PC-3 (cell line): ENCODE measurements at regions not wholly inside any gene's neighbourhood (a gene's known extent, or its start where the extent isn't known, plus 50 kb on each side); places are given as distances from the start of the nearest gene placed in this dataset.

Experiments used
- ATAC-seq: fragments of 200-7000 bp; cut with Tn5 transposase; 2 replicates; pipeline ENCODE4 v1.9.1; 2020; ENCODE audit warnings: mild to moderate bottlenecking, moderate library complexity
- BruUV-seq: library from RNA; stranded (reverse); fragments of 400-500 nt; replicated peaks from 2 replicates; lab custom pipeline; 2021; lab: Mats Ljungman, UMichigan
- CTCF ChIA-PET: fragments of 300-600 bp; sonication (Branson Sonifier 250); formaldehyde crosslinking; loops from one replicate; lab custom pipeline; 2022; ENCODE audit warnings: antibody characterized with exemption; lab: Charles Lee
- POLR2A ChIA-PET: fragments of 300-600 bp; sonication (Branson Sonifier 250); formaldehyde crosslinking; loops from one replicate; lab custom pipeline; 2022; ENCODE audit warnings: antibody characterized with exemption; ENCODE audit not compliant: unreplicated experiment; lab: Charles Lee
- DNase-seq: peaks from one replicate; pipeline ENCODE4 v3.0.0-alpha.2; 2015
- H2AFZ ChIP-seq: fragments of 300-600 bp; sonication (generic); 2 replicates; pipeline ENCODE4 v1.6.0; 2016; ENCODE audit warnings: antibody characterized with exemption, low read length
- H3F3A ChIP-seq: fragments of 300-600 bp; sonication (generic); one replicate; pipeline ENCODE4 v1.6.0; 2017; ENCODE audit warnings: antibody characterized with exemption, low read length, control low read depth, mild to moderate bottlenecking; ENCODE audit not compliant: unreplicated experiment
- H3K27ac ChIP-seq: fragments of 300-600 bp; sonication (generic); 2 replicates; pipeline ENCODE4 v1.5.1; 2016; ENCODE audit warnings: mild to moderate bottlenecking, low read length
- H3K27me3 ChIP-seq: fragments of 300-600 bp; sonication (generic); 2 replicates; pipeline ENCODE4 v1.6.1; 2016; ENCODE audit warnings: low read length, mixed read lengths
- H3K36me3 ChIP-seq: fragments of 300-600 bp; sonication (generic); 2 replicates; pipeline ENCODE4 v1.6.1; 2016; ENCODE audit warnings: low read depth, mixed run types, low read length, mixed read lengths
- H3K4me1 ChIP-seq: fragments of 300-600 bp; sonication (generic); 2 replicates; pipeline ENCODE4 v1.5.1; 2016; ENCODE audit warnings: low read length; ENCODE audit not compliant: insufficient read depth
- H3K4me2 ChIP-seq: fragments of 300-600 bp; sonication (generic); 2 replicates; pipeline ENCODE4 v1.6.0; 2016; ENCODE audit warnings: low read length
- H3K4me3 ChIP-seq: fragments of 300-600 bp; sonication (generic); 2 replicates; pipeline ENCODE4 v1.5.1; 2016; ENCODE audit warnings: mild to moderate bottlenecking, low read length, mixed read lengths
- H3K79me2 ChIP-seq: fragments of 300-600 bp; sonication (generic); 2 replicates; pipeline ENCODE4 v1.6.1; 2017; ENCODE audit warnings: low read length, mixed read lengths
- H3K9ac ChIP-seq: fragments of 300-600 bp; sonication (generic); 2 replicates; pipeline ENCODE4 v1.6.0; 2016; ENCODE audit warnings: mild to moderate bottlenecking, low read length
- H3K9me2 ChIP-seq: fragments of 300-600 bp; sonication (generic); replicated peaks from 2 replicates; pipeline ENCODE4 v1.6.1; 2016; ENCODE audit warnings: mixed run types, low read length, mixed read lengths
- H3K9me3 ChIP-seq: fragments of 300-600 bp; sonication (generic); 2 replicates; pipeline ENCODE4 v1.6.1; 2016; ENCODE audit warnings: low read length, mixed read lengths
- H4K20me1 ChIP-seq: fragments of 300-600 bp; sonication (generic); 2 replicates; pipeline ENCODE4 v1.6.1; 2016; ENCODE audit warnings: low read length, mixed read lengths
- EZH2 ChIP-seq: fragments of 300-600 bp; sonication (generic); IDR thresholded peaks from one replicate; pipeline ENCODE4 v1.6.1; 2017; ENCODE audit warnings: antibody characterized with exemption, mild to moderate bottlenecking, low read length; ENCODE audit not compliant: unreplicated experiment
- EZH2phosphoT487 ChIP-seq: fragments of 300-600 bp; sonication (generic); IDR thresholded peaks from 2 replicates; pipeline ENCODE4 v1.6.1; 2018; ENCODE audit warnings: mild to moderate bottlenecking, antibody characterized with exemption, low read length, borderline replicate concordance
- intact Hi-C: fragments of 100-400 bp; cut with micrococcal nuclease; formaldehyde crosslinking; loops from 2 replicates; pipeline ENCODE4 v1.9.0; 2023
- TF ChIP-seq, protein P1 (sequence below): fragments of 300-600 bp; sonication (generic); conservative IDR thresholded peaks from 2 replicates; pipeline ENCODE4 v1.5.1; 2017; ENCODE audit warnings: antibody characterized with exemption, low read depth, mild to moderate bottlenecking, low read length

DNA sequence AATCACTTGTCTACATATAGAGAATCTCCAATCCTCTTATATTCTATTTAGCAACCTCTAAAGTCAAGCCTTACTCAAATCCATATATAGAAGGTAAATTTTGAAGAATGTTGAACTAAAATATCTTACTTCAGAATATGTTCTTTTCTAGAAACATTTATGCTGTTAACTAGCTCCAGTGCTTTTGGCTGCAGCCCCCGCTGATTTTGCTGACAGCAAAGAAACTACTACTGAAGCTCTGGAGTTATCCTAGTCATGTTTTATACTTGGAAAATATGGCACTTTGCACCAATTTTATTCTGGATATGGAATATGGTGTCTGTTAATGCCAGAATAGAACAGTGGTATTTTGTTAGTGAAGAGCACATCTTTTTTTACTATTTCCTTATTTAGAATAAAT is 212.4 kb upstream of the FSIP2 start:
- Histone ChIP-seq H3K27ac (no peak overlapping the region), H3K79me2 (no peaks in the 10 kb centered on the region), H3K27me3 (no peaks in the 10 kb centered on the region), H3K9me3 (no peaks in the 10 kb centered on the region), H2AFZ (no peak overlapping the region), H3K4me2 (no peak overlapping the region), H3F3A (no peaks in the 10 kb centered on the region), H3K36me3 (no peaks in the 10 kb centered on the region), H3K4me1 (no peaks in the 10 kb centered on the region), H4K20me1 (no peaks in the 10 kb centered on the region), H3K4me3 (no peak overlapping the region), H3K9ac (no peak overlapping the region), H3K9me2 (no peaks in the 10 kb centered on the region)
- POLR2A ChIA-PET = no interaction called here
- DNase-seq (no peak), ATAC-seq (no peak)
- BruUV-seq = no TSS peak
- TF ChIP-seq, protein P1, sequence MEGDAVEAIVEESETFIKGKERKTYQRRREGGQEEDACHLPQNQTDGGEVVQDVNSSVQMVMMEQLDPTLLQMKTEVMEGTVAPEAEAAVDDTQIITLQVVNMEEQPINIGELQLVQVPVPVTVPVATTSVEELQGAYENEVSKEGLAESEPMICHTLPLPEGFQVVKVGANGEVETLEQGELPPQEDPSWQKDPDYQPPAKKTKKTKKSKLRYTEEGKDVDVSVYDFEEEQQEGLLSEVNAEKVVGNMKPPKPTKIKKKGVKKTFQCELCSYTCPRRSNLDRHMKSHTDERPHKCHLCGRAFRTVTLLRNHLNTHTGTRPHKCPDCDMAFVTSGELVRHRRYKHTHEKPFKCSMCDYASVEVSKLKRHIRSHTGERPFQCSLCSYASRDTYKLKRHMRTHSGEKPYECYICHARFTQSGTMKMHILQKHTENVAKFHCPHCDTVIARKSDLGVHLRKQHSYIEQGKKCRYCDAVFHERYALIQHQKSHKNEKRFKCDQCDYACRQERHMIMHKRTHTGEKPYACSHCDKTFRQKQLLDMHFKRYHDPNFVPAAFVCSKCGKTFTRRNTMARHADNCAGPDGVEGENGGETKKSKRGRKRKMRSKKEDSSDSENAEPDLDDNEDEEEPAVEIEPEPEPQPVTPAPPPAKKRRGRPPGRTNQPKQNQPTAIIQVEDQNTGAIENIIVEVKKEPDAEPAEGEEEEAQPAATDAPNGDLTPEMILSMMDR = no peak
- TF ChIP-seq EZH2 (no peak), EZH2phosphoT487 (no peak)
- CTCF ChIA-PET = no interaction called here
- intact Hi-C loops = no loop called here

DNA sequence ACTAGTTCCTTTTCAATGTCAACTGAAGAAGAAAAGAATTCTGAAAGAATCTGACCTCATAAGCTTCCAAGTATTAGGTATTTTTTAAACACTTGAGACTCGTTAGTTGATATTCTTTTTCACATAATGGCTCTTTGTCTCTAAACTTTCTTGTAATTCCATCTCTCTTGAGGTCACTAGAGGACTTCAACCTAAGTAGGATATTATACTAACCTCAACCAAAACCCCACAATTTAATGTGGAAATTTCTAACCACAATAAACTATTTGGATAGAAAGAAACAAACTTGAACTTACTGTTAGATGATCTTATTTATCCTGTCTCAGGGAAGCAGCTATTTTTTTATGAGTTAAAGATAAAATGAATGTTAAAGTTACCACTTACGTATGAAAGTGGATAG is 206.9 kb upstream of the FSIP2 start:
- intact Hi-C loops = no loop called here
- DNase-seq (no peak), ATAC-seq (no peak)
- no peaks in the 10 kb centered on the region for H3F3A ChIP-seq
- H4K20me1 ChIP-seq = no peaks in the 10 kb centered on the region
- no peaks in the 10 kb centered on the region for H3K27me3 ChIP-seq
- no peaks in the 10 kb centered on the region for H3K79me2 ChIP-seq
- CTCF ChIA-PET = no interaction called here
- H3K4me1 ChIP-seq = no peaks in the 10 kb centered on the region
- no peak overlapping the region for H3K9ac ChIP-seq
- H2AFZ ChIP-seq = no peak overlapping the region
- H3K36me3 ChIP-seq = no peaks in the 10 kb centered on the region
- BruUV-seq = no TSS peak
- POLR2A ChIA-PET = interaction anchor here (0.7 kb wide), 1 partner anchor 243 kb away, joined by 3 read pairs; no protein-coding TSS in a partner anchor
- no peak overlapping the region for H3K27ac ChIP-seq
- H3K4me3 ChIP-seq = no peak overlapping the region
- H3K4me2 ChIP-seq = no peak overlapping the region
- no peaks in the 10 kb centered on the region for H3K9me2 ChIP-seq
- no peak for TF ChIP-seq EZH2
- TF ChIP-seq EZH2phosphoT487 = no peak
- TF ChIP-seq, protein P1 = no peak
- H3K9me3 ChIP-seq = no peaks in the 10 kb centered on the region

DNA sequence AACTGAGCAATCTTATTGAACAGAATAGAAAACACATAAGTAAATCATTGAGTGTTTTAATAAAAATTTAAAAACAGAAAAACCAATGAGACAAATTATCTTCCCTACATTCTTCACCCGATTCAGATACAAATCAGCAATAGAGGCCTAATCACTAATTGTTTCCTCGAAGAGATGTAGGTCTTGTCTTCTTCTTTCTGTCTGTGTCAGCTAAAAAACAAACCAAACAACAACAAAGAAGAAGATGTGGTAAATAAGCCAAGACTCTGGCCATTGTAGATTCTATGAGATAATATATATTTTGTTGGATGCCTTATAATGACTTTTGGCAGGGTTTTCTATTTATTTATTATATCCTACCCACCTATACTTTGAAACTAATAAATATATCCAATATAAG is 200.9 kb upstream of the FSIP2 start:
- no TSS peak for BruUV-seq
- intact Hi-C loops = no loop called here
- no peaks in the 10 kb centered on the region for H4K20me1 ChIP-seq
- no peaks in the 10 kb centered on the region for H3K9me2 ChIP-seq
- H3K79me2 ChIP-seq = no peaks in the 10 kb centered on the region
- no peak overlapping the region for H3K4me2 ChIP-seq
- no peaks in the 10 kb centered on the region for H3K9me3 ChIP-seq
- ChIA-PET POLR2A (no interaction called here), CTCF (no interaction called here)
- H3K27me3 ChIP-seq = no peaks in the 10 kb centered on the region
- no peak overlapping the region for H3K4me3 ChIP-seq
- DNase-seq (no peak), ATAC-seq (no peak)
- 0 out of 2 replicates have a peak, but pooled peaks cover 4% of the 10 kb centered on the region for H3K4me1 ChIP-seq
- no peak for TF ChIP-seq EZH2
- TF ChIP-seq EZH2phosphoT487 = no peak
- TF ChIP-seq, protein P1 = no peak
- H2AFZ ChIP-seq = no peak overlapping the region
- no peaks in the 10 kb centered on the region for H3K36me3 ChIP-seq
- no peak overlapping the region for H3K27ac ChIP-seq
- no peak overlapping the region for H3K9ac ChIP-seq
- no peaks in the 10 kb centered on the region for H3F3A ChIP-seq
